ENCODE measurements at regions not wholly inside any gene's neighbourhood (a gene's known extent, or its start where the extent isn't known, plus 50 kb on each side); places are given as distances from the start of the nearest gene placed in this dataset.

- TF ChIP-seq EZH2 (IDR thresholded peaks at IDR 0.05), result no peak
- no peak for TF ChIP-seq POLR2AphosphoS5 (IDR thresholded peaks at IDR 0.05; ENCODE audit: borderline replicate concordance, low read depth, low read length)
- TF ChIP-seq FOXP2 (optimal IDR thresholded peaks at IDR 0.05; ENCODE audit: control extremely low read depth, extremely low read length, insufficient read depth), result no peak
Measured at GRCh38 chr21:29473808-29474207, 175.1 kb downstream of the BACH1 start.

All from SK-N-MC (cell line).